Cardiac muscle cell (in vitro differentiated cells and primary cell): ENCODE measurements at regions not wholly inside any gene's neighbourhood (a gene's known extent, or its start where the extent isn't known, plus 50 kb on each side); places are given as distances from the start of the nearest gene placed in this dataset.

Experiments used
- DNase-seq, 2 donors: peaks; one replicate each; pipeline versions ENCODE4 v3.0.0 to v3.0.0-alpha.2; 2010 to 2017; ENCODE audit warnings: low read depth in 1 of 2, low spot score in 1 of 2
- H3K27ac ChIP-seq: fragments of 200-600 bp; sonication (generic); 2 replicates; pipeline ENCODE4 v1.5.1; 2016
- H3K27me3 ChIP-seq: fragments of 200-600 bp; sonication (generic); 2 replicates; pipeline ENCODE4 v1.6.0; 2016; ENCODE audit warnings: control low read depth
- H3K36me3 ChIP-seq: fragments of 200-600 bp; sonication (generic); 2 replicates; pipeline ENCODE4 v1.5.1; 2016; ENCODE audit warnings: control low read depth
- H3K4me1 ChIP-seq: fragments of 200-600 bp; sonication (generic); 2 replicates; pipeline ENCODE4 v1.8.1; 2017; ENCODE audit warnings: low read depth, mild to moderate bottlenecking, mixed run types
- H3K4me3 ChIP-seq: fragments of 200-600 bp; sonication (generic); 2 replicates; pipeline ENCODE4 v1.5.1; 2016; ENCODE audit warnings: mild to moderate bottlenecking
- H3K9me3 ChIP-seq: fragments of 200-600 bp; sonication (generic); 2 replicates; pipeline ENCODE4 v1.5.1; 2017; ENCODE audit warnings: low read depth, mild to moderate bottlenecking, control low read depth
- TF ChIP-seq, protein P1 (sequence below): IDR thresholded peaks from 2 replicates; pipeline ENCODE4 v1.5.1; 2012; ENCODE audit warnings: low read depth, mild to moderate bottlenecking, low read length

DNA sequence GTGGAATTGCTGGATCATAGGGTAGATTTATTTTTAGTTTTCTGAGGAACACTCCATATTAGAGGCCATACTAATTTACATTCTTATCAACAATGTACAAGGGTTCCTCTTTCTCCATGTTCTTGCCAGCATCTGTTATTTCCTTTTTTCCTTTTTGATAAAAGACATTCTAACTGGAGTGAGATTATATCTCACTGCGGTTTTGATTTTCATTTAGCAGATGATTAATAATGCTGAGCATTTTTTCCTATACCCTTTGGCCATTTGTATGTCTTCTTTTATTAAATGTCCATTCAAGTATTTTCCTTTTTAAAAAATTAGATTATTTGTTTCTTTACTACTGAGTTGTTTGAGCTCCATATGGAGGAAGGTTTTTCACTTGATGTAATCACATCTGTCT lies 1189.5 kb downstream of the ZPLD1 start:
- Histone ChIP-seq H3K27me3 (no peaks in the 10 kb centered on the region), H3K4me1 (no peaks in the 10 kb centered on the region), H3K36me3 (no peaks in the 10 kb centered on the region), H3K4me3 (no peak overlapping the region), H3K27ac (no peak overlapping the region), H3K9me3 (no peaks in the 10 kb centered on the region)
- DNase-seq, result no peak
- TF ChIP-seq, protein P1, sequence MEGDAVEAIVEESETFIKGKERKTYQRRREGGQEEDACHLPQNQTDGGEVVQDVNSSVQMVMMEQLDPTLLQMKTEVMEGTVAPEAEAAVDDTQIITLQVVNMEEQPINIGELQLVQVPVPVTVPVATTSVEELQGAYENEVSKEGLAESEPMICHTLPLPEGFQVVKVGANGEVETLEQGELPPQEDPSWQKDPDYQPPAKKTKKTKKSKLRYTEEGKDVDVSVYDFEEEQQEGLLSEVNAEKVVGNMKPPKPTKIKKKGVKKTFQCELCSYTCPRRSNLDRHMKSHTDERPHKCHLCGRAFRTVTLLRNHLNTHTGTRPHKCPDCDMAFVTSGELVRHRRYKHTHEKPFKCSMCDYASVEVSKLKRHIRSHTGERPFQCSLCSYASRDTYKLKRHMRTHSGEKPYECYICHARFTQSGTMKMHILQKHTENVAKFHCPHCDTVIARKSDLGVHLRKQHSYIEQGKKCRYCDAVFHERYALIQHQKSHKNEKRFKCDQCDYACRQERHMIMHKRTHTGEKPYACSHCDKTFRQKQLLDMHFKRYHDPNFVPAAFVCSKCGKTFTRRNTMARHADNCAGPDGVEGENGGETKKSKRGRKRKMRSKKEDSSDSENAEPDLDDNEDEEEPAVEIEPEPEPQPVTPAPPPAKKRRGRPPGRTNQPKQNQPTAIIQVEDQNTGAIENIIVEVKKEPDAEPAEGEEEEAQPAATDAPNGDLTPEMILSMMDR, result no peak

DNA sequence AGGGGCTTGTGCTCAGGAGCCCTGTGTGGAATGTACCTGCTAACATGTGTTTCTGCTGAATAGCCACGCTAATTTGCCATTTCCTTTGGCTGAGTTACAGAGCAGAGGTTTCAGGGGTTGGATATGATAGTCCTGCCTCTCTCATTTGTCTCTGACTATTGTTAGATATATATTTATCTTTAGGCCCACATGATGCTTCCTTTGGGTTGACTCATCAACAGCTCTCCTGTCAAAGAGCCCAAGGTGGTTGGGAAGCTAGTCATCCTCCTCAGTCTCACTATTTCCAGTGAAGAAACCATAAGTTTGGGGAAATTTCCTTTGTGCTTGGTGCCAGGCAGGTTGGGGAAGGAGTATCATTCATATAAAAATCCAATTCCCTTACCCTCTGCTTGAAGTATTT lies 1194.6 kb downstream of the ZPLD1 start:
- no peak for DNase-seq
- Histone ChIP-seq H3K36me3 (no peaks in the 10 kb centered on the region), H3K27ac (no peak overlapping the region), H3K27me3 (no peaks in the 10 kb centered on the region), H3K9me3 (no peaks in the 10 kb centered on the region), H3K4me1 (no peaks in the 10 kb centered on the region), H3K4me3 (no peak overlapping the region)
- TF ChIP-seq, protein P1, result no peak

DNA sequence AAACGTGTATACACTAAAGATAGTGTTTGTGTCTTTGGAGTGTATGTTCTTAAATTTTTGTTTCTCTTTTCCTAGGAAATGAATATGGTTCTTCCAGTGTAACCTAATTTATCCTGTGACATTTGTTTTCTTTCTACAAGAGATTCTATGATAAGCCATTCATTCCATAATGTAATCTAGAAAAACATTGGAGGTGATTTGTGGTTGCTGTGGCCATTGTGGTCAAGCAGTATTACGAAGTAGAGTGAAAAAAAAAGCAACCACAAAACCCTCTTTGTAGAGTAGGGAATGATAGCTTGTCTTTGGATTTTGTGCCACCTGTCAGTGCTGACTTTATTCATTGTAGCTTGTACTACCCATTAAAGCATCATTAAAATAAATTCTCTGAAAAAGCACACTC lies 1209.6 kb downstream of the ZPLD1 start:
- no peaks in the 10 kb centered on the region for H3K4me1 ChIP-seq
- no peaks in the 10 kb centered on the region for H3K36me3 ChIP-seq
- H3K4me3 ChIP-seq, result no peak overlapping the region
- H3K27ac ChIP-seq, result no peak overlapping the region
- H3K9me3 ChIP-seq, result no peaks in the 10 kb centered on the region
- H3K27me3 ChIP-seq, result no peaks in the 10 kb centered on the region
- TF ChIP-seq, protein P1, result no peak
- DNase-seq, result no peak

DNA sequence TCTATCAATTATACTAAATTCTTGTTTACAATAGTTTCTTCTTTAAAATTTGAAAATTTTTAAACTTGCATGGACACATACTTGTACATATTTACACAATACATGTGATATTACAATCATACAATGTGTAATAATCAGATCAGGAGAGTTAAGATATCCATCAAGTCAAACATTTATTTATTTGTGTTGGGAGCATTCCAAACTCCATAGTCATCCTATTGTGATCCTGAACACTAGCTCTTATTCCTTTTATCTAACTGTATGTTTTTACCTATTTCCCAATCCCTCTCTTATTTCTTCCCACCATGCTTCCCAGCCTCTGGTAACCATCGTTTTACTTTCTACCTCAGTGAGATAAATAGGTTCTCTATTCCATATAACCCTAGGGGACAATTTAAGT lies 1219.2 kb downstream of the ZPLD1 start:
- no peak overlapping the region for H3K4me3 ChIP-seq
- TF ChIP-seq, protein P1, result no peak
- no peaks in the 10 kb centered on the region for H3K9me3 ChIP-seq
- no peak for DNase-seq
- no peaks in the 10 kb centered on the region for H3K36me3 ChIP-seq
- no peaks in the 10 kb centered on the region for H3K27me3 ChIP-seq
- no peak overlapping the region for H3K27ac ChIP-seq
- H3K4me1 ChIP-seq, result no peaks in the 10 kb centered on the region

DNA sequence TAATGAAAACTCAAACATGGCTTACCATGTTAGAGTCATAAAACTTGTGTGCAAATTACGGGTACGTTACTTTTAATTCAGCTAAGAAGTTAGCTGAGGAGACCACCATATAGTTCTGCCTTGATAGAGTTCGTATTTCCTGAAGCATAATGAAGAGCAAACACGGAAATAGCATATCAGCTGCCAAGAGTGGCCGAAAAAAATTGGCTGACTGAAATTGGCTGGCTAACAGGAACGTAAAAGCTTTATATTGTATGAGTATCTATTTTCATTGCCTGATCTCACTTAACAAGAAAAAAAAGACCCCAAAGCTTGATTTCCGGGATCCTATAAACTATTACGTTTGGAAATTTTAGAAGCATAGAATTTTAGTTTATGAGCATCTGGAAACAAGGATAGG lies 1222.9 kb downstream of the ZPLD1 start:
- Histone ChIP-seq H3K27ac (no peak overlapping the region), H3K9me3 (no peaks in the 10 kb centered on the region), H3K4me3 (no peak overlapping the region), H3K4me1 (no peaks in the 10 kb centered on the region), H3K36me3 (no peaks in the 10 kb centered on the region), H3K27me3 (no peaks in the 10 kb centered on the region)
- TF ChIP-seq, protein P1, result no peak
- DNase-seq, result no peak

DNA sequence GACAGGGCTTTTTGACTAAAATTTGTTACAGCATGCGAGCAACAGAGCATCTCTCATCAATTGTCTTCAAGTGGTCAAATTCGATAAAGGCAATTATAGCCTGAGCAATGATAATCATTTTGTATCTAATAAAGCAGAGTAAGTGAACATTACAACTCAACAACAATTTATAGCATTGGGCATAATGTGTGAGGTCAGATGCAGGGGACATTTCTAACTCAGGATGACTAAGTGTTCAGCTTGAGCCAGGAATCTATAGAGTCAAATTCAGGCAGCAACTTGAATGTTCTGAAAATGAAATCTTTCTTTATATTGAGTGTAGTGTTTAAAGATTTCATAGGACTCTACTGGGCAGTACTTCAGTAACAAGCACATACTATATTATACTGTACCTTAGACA lies 1226.0 kb downstream of the ZPLD1 start:
- Histone ChIP-seq H3K27ac (no peak overlapping the region), H3K9me3 (no peaks in the 10 kb centered on the region), H3K4me3 (no peak overlapping the region), H3K4me1 (no peaks in the 10 kb centered on the region), H3K27me3 (no peaks in the 10 kb centered on the region), H3K36me3 (no peaks in the 10 kb centered on the region)
- TF ChIP-seq, protein P1, result no peak
- DNase-seq, result no peak
